ENCODE measurements at regions not wholly inside any gene's neighbourhood (a gene's known extent, or its start where the extent isn't known, plus 50 kb on each side); places are given as distances from the start of the nearest gene placed in this dataset.

GRCh38 chr20:11651647-11652046, 266.0 kb upstream of the BTBD3 start:
- TF ChIP-seq EP300 (IDR thresholded peaks at IDR 0.05; ENCODE audit: borderline replicate concordance in 1 of 2, low read depth in 2 of 2, low read length in 2 of 2) (no peak), MAX (IDR thresholded peaks at IDR 0.05) (no peak), EZH2 (IDR thresholded peaks at IDR 0.05; ENCODE audit: low read depth, low read length, severe bottlenecking) (no peak), CTCF (IDR thresholded peaks at IDR 0.05; ENCODE audit: control extremely low read depth in 1 of 3, insufficient read depth in 1 of 3, low read depth in 1 of 3, low read length in 3 of 3) (no peak), POLR2A (IDR thresholded peaks at IDR 0.05; ENCODE audit: control extremely low read depth in 1 of 2, low read depth in 2 of 2, low read length in 2 of 2) (no peak), JUN (IDR thresholded peaks at IDR 0.05; ENCODE audit: low read depth, low read length) (no peak), SIN3A (conservative IDR thresholded peaks at IDR 0.05 in 1 of 2, IDR thresholded peaks at IDR 0.05 in 1 of 2; ENCODE audit: low read depth in 1 of 2, low read length in 2 of 2) (no peak), RAD21 (IDR thresholded peaks at IDR 0.05 in 1 of 2, conservative IDR thresholded peaks at IDR 0.05 in 1 of 2; ENCODE audit: low read depth in 2 of 2, low read length in 2 of 2) (no peak), BACH1 (IDR thresholded peaks at IDR 0.05; ENCODE audit: low read length) (no peak)

Data from H1 (cell line).